ENCODE measurements at regions not wholly inside any gene's neighbourhood (a gene's known extent, or its start where the extent isn't known, plus 50 kb on each side); places are given as distances from the start of the nearest gene placed in this dataset.

GRCh38 chr2:200048421-200048820 lies 93.0 kb downstream of the MAIP1 start:
- TF ChIP-seq CTCF (IDR thresholded peaks at IDR 0.05 in 8 of 11, conservative IDR thresholded peaks at IDR 0.05 in 3 of 11), result no peak
- TF ChIP-seq POLR2A (IDR thresholded peaks at IDR 0.05), result no peak

Measured in spleen (tissue), 7 donors.